K562 (cell line): ENCODE measurements at regions not wholly inside any gene's neighbourhood (a gene's known extent, or its start where the extent isn't known, plus 50 kb on each side); places are given as distances from the start of the nearest gene placed in this dataset.

Experiments used
- ATAC-seq: fragments of 200-7000 bp; cut with Tn5 transposase; 3 replicates; pipeline ENCODE4 v1.9.1; 2020; ENCODE audit warnings: moderate library complexity
- BruUV-seq: library from RNA; stranded (reverse); fragments of 400-500 nt; replicated peaks from 2 replicates; lab custom pipeline; 2021; lab: Mats Ljungman, UMichigan
- CTCF ChIA-PET: fragments of 300-600 bp; formaldehyde crosslinking; extraction: SDS; loops from one replicate; lab custom pipeline; 2021; ENCODE audit warnings: low intra/inter-chr PET ratio; lab: Yijun Ruan, JAX
- POLR2A ChIA-PET: fragments of 300-600, 350-650 bp; sonication (Branson Sonifier 250); formaldehyde crosslinking; extraction: SDS; loops from one replicate; lab custom pipeline; 2021; ENCODE audit warnings: antibody characterized with exemption, inconsistent platforms; lab: Yijun Ruan, JAX
- DNase-seq, 4 experiments: peaks; one replicate each; pipeline versions ENCODE4 v3.0.0 to v3.0.0-alpha.2; 2011 to 2018; ENCODE audit warnings: low spot score in 3 of 4, mixed read lengths in 3 of 4; ENCODE audit errors: extremely low read depth in 1 of 4
- FAIRE-seq: peaks from 2 replicates; lab custom pipeline; 2011; peaks lifted over from hg19 to GRCh38; lab: Jason Lieb, UNC
- H2AFZ ChIP-seq: 2 replicates; pipeline ENCODE4 v1.6.0; 2011; ENCODE audit warnings: low read depth, low read length, control low read depth, inconsistent platforms
- H3K27ac ChIP-seq: fragments of 200-600 bp; 3 replicates; pipeline ENCODE4 v1.8.0; 2011; ENCODE audit warnings: low read depth, mild to moderate bottlenecking, control low read depth, inconsistent platforms, low read length, moderate library complexity, mixed read lengths; ENCODE audit errors: extremely low read depth
- H3K27me3 ChIP-seq, 2 experiments: fragments of 300-600 bp in 1 of 2; 2 replicates in 1 of 2; 3 replicates in 1 of 2; pipeline versions ENCODE4 v1.6.0 to v1.8.0; 2011; ENCODE audit warnings: inconsistent platforms in 2 of 2, low read length in 2 of 2, mild to moderate bottlenecking in 1 of 2, mixed read lengths in 1 of 2, moderate library complexity in 1 of 2; ENCODE audit not compliant: control insufficient read depth in 2 of 2, insufficient read depth in 2 of 2
- H3K36me3 ChIP-seq: fragments of 300-600 bp; 3 replicates; pipeline ENCODE4 v1.8.0; 2011; ENCODE audit warnings: mild to moderate bottlenecking, low read length, inconsistent platforms; ENCODE audit not compliant: control insufficient read depth, insufficient read depth
- H3K4me1 ChIP-seq, 2 experiments: fragments of 200-600 bp in 1 of 2; replicated peaks in 1 of 2; 2 replicates in 1 of 2; 3 replicates in 1 of 2; pipeline versions ENCODE4 v1.5.1 to v1.8.0; 2011; ENCODE audit warnings: inconsistent platforms in 2 of 2, low read length in 2 of 2, mild to moderate bottlenecking in 1 of 2, mixed read lengths in 1 of 2, moderate library complexity in 1 of 2; ENCODE audit not compliant: control insufficient read depth in 2 of 2, insufficient read depth in 2 of 2
- H3K4me2 ChIP-seq: 2 replicates; pipeline ENCODE4 v1.6.1; 2011; ENCODE audit warnings: low read length, control low read depth, inconsistent platforms, mixed read lengths; ENCODE audit not compliant: insufficient read depth
- H3K4me3 ChIP-seq: fragments of 200-600 bp; sonication (generic), shearing (Covaris generic); 2 replicates; pipeline ENCODE4 v1.5.1; 2016; ENCODE audit warnings: control low read depth, inconsistent platforms
- H3K79me2 ChIP-seq: fragments of 200-600 bp; 3 replicates; pipeline ENCODE4 v1.8.0; 2011; ENCODE audit warnings: low read length, inconsistent platforms; ENCODE audit not compliant: control insufficient read depth, insufficient read depth
- H3K9ac ChIP-seq, 2 experiments: 2 replicates each; pipeline versions ENCODE4 v1.6.0 to v1.6.1; 2011; ENCODE audit warnings: low read depth in 2 of 2, low read length in 2 of 2, control low read depth in 1 of 2, inconsistent platforms in 1 of 2, mild to moderate bottlenecking in 1 of 2, mixed read lengths in 1 of 2; ENCODE audit not compliant: insufficient read depth in 1 of 2
- H3K9me1 ChIP-seq: one replicate; pipeline ENCODE4 v1.6.0; 2011; ENCODE audit warnings: inconsistent platforms, mild to moderate bottlenecking, low read length, moderate library complexity; ENCODE audit not compliant: control insufficient read depth, insufficient read depth
- H3K9me3 ChIP-seq: replicated peaks from 2 replicates; pipeline ENCODE4 v1.5.1; 2011; ENCODE audit warnings: low read depth, low read length, inconsistent platforms; ENCODE audit not compliant: control insufficient read depth, insufficient read depth
- H4K20me1 ChIP-seq: replicated peaks from 2 replicates; pipeline ENCODE4 v1.6.1; 2011; ENCODE audit warnings: low read length, inconsistent platforms, mixed read lengths; ENCODE audit not compliant: control insufficient read depth, insufficient read depth
- CEBPB ChIP-seq: fragments of 450-650 bp; IDR thresholded peaks from 2 replicates; pipeline ENCODE4 v1.6.1; 2016; ENCODE audit warnings: missing genetic modification characterization, missing compliant biosample characterization
- CEBPG ChIP-seq, 3 experiments: fragments of 200-800 bp in 1 of 3; sonication (Bioruptor generic) in 1 of 3; sonication (generic) in 1 of 3; formaldehyde crosslinking in 1 of 3; IDR thresholded peaks in 2 of 3; conservative IDR thresholded peaks in 1 of 3; 2 replicates each; pipeline versions ENCODE4 v1.6.1 to v1.8.0; 2016 to 2022; ENCODE audit warnings: missing compliant biosample characterization in 2 of 3, missing genetic modification characterization in 2 of 3, mild to moderate bottlenecking in 1 of 3, missing genetic modification reagents in 1 of 3
- SMAD1 ChIP-seq: fragments of 150-350 bp; IDR thresholded peaks from 2 replicates; pipeline ENCODE4 v1.6.1; 2014; ENCODE audit warnings: low read length, low read depth; ENCODE audit not compliant: partially characterized antibody
- WGBS: fragments of 100-300 bp; shearing (Covaris generic); methylation state at CpG from one replicate; pipeline ENCODE4 v1.1.6; 2016; ENCODE audit warnings: low coverage, mixed read lengths; ENCODE audit not compliant: insufficient coverage; ENCODE audit errors: missing lambda C conversion rate; 5-methylcytosine and 5-hydroxymethylcytosine counted together
- in situ Hi-C: fragments of 300-500 bp; cut with MboI; formaldehyde crosslinking; loops from 4 replicates; pipeline ENCODE4 v1.15.0; 2018; ENCODE audit warnings: inconsistent platforms, mixed read lengths
- intact Hi-C: fragments of 100-400 bp; cut with micrococcal nuclease; formaldehyde crosslinking; loops from 2 replicates; pipeline ENCODE4 v1.14.2; 2022
- TF ChIP-seq, protein P1 (sequence below): fragments of 250-450 bp; sonication (Bioruptor Pico); IDR thresholded peaks from 2 replicates; pipeline ENCODE4 v1.5.0; 2021

DNA sequence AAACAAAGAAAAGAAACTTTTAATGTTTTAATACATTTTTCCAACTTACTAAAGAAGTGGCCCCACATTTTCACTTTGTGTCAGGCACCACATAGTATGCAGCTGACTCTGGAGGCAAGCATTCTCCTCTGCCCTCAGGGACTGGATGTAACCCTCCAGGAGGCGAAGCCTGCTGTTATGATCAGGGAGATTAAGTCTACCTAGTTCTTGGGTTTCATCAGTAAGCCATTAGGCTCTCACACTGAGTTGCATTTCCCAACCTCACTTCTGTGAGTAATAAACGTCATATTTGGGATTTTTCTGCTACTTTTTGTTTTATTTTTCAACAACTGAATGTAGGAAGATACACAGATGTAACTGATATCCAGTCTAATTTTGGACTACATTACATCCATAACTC is 101.2 kb upstream of the LRFN5 start:
- no peak for FAIRE-seq
- in situ Hi-C loops = no loop called here
- POLR2A ChIA-PET = no interaction called here

DNA sequence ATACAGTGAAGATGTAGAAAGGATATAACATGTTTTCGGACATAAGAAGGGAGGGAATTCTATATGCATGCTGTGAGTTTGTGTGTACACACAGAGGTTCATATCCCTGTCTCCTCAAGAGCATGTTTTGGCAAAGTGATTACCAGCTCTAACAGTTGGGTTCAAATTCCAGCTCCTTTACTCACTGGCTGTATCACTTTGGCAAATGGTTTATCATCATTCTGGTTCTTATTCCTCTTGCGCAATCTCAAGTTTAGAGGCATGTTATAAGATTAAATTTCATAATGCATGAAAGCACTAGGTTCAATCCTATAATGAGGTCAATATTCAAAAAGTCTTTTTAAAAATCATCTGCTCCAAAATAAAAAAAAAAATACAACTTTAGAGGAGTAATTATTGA is 107.7 kb upstream of the LRFN5 start:
- H2AFZ ChIP-seq = no peak overlapping the region
- no peak for TF ChIP-seq CEBPG (CRISPR knock-in tag; IDR thresholded peaks at IDR 0.05)
- TF ChIP-seq CEBPG (tag; conservative IDR thresholded peaks at IDR 0.05 in 1 of 2, IDR thresholded peaks at IDR 0.05 in 1 of 2) = peak in 1 of 2 experiments; percentile 76; a peak in 2 of 4 replicates
- TF ChIP-seq CEBPB = peak; percentile 43; the same call in 1 of the 2 replicates
- TF ChIP-seq, protein P1, sequence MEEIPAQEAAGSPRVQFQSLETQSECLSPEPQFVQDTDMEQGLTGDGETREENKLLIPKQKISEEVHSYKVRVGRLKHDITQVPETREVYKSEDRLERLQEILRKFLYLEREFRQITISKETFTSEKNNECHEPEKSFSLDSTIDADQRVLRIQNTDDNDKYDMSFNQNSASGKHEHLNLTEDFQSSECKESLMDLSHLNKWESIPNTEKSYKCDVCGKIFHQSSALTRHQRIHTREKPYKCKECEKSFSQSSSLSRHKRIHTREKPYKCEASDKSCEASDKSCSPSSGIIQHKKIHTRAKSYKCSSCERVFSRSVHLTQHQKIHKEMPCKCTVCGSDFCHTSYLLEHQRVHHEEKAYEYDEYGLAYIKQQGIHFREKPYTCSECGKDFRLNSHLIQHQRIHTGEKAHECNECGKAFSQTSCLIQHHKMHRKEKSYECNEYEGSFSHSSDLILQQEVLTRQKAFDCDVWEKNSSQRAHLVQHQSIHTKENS (CRISPR knock-in tag) = no peak
- no peaks in the 10 kb centered on the region for H3K9me1 ChIP-seq
- ChIA-PET CTCF (no interaction called here), POLR2A (no interaction called here)
- DNase-seq (no peak), ATAC-seq (no peak), FAIRE-seq (no peak)
- intact Hi-C loops (no loop called here), in situ Hi-C loops (no loop called here)
- no peaks in the 10 kb centered on the region; the same call in 1 of the 2 replicates for H3K9me3 ChIP-seq
- no peaks in the 10 kb centered on the region for H3K79me2 ChIP-seq
- H3K27me3 ChIP-seq = no peaks in the 10 kb centered on the region
- no TSS peak for BruUV-seq
- no peak overlapping the region for H3K4me3 ChIP-seq
- H3K4me2 ChIP-seq = no peak overlapping the region
- 0% methylated on average over 2 of the region's 2 CpGs for WGBS
- no peaks in the 10 kb centered on the region for H3K36me3 ChIP-seq
- H3K4me1 ChIP-seq = no peaks in the 10 kb centered on the region
- H4K20me1 ChIP-seq = no peaks in the 10 kb centered on the region
- no peak overlapping the region for H3K27ac ChIP-seq
- H3K9ac ChIP-seq = no peak overlapping the region

More for the DNA sequence above, 101.2 kb upstream of the LRFN5 start:
- Histone ChIP-seq H3K9ac (no peak overlapping the region), H3K9me3 (no peaks in the 10 kb centered on the region; the same call in 1 of the 2 replicates), H4K20me1 (no peaks in the 10 kb centered on the region), H3K27me3 (no peaks in the 10 kb centered on the region), H3K4me2 (no peak overlapping the region), H3K4me1 (no peaks in the 10 kb centered on the region)
- intact Hi-C loops = no loop called here
- no TSS peak for BruUV-seq
- WGBS = 0% methylated on average over 2 of the region's 2 CpGs
- CTCF ChIA-PET = no interaction called here
- TF ChIP-seq SMAD1 = no peak
- TF ChIP-seq, all 486 proteins: peak for 0
- no peak for DNase-seq
- Histone ChIP-seq H3K9me1 (no peaks in the 10 kb centered on the region), H3K4me3 (no peak overlapping the region), H3K27ac (no peak overlapping the region), H3K79me2 (no peaks in the 10 kb centered on the region), H3K36me3 (no peaks in the 10 kb centered on the region), H2AFZ (no peak overlapping the region)
- no peak for ATAC-seq
